NCI-H1930 (cell line): ENCODE measurements at regions not wholly inside any gene's neighbourhood (a gene's known extent, or its start where the extent isn't known, plus 50 kb on each side); places are given as distances from the start of the nearest gene placed in this dataset.

Experiments used
- DNase-seq, 2 experiments: peaks; one replicate each; lab custom pipeline; 2025; lab: John Stamatoyannopoulos, UW

- DNase-seq, result no peak
Observed at GRCh38 chr14:43988989-43989388, 518.1 kb downstream of the FSCB start.

GRCh38 chr14:43983721-43984120 is 523.4 kb downstream of the FSCB start:
- DNase-seq, result no peak

DNA sequence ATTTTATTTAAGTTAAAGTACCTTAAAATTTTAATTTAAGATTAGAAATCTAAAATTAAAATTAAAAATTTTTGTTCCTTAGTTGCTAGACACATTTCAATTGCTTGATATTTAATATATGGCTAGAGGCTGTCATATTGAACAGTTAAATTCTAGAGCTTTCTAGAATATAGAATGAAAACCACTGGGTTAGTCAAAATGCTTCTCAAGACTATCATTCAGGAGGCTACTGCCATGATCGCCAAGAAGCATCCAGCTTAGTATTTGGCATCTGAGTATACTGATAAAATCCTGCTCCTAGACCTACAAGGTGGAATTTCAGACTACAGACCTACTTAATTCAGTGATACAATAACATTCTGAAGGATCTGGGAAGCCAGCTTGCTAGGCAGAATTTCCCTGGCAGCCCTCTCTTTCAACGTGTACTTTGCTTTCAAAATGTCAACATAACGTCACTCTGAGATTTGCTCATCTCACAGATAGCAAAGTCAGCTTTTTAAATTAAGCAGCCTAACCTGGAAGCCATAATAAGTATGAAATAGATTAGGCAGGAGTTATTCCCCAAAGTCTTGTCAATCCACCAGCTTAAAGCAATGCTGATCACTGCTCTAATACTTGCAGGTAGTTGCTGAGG is 525.8 kb downstream of the FSCB start:
- DNase-seq, result no peak

GRCh38 chr14:43956741-43957140 is 550.3 kb downstream of the FSCB start:
- DNase-seq, result no peak

DNA sequence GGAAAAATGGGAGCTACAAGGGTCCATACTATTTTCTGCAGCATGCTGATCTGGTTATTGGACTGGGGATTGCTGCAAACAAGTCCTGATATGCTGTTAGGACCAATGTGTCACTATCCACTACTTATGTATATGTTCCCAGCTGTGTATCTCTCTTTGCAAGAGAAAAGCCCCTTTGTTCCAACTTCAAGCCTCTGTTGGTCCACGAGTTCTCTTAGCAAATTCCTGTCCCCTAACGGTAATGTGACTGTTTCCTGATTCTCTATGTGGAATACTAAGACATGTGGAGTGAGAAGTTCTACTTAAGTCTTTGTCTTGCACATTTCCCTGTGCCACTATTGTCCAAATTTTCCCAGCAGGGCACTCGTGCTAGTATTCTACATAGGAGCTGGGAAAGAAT is 557.7 kb downstream of the FSCB start:
- no peak for DNase-seq

DNA sequence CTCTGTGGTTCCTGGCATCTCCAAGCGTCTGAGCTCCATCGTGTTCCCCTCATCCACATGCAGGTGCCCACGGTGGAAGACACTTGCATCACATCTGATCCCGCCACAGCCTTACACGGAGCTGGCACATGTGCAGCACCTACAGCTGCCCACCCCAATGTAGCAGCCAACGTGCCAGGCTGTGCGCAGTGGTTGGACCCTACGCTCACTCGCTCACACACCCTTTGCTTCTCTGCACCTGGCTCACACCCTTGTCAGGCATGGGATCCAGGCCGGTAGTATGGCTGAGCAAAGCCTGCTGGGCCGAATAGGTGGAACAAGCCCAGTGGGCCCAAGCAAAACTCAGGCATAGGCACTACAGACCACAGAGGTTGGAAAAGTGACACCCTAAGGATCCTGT is 567.2 kb downstream of the FSCB start:
- no peak for DNase-seq

DNA sequence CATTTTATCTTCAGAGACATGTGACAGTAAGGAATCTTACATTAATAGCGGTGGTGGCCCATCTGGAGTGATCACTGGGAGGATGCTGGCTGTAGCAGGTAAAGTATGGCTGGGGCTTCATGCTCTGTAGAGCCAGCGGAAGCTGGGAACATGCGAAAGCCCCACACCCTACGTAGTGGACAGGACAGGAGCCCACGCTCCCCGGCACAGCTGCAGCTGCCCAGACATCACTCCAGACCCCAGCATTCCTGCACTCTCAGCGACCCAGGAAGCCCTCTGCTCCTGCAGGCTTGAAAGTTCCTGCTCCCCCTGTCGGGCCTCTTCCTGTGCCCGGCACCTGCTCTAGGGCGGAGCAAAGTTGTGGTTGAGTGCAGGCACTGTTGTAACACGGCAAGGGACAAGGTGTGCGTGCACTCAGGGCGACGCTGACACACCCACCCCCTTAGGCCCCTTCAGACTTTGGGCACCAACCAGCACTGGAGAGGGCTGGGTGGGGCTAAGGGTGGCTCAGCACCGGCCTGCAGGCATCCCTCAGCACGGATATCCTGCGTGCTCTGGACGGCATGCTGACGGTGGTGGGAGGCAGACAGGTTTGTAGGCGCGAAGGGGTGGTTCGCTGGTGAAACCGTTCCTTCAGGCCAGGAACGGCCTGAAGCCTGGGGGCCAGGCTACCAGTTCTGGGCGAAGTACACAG is 568.3 kb downstream of the FSCB start:
- DNase-seq, result no peak

GRCh38 chr14:43937001-43937400 is 570.1 kb downstream of the FSCB start:
- DNase-seq, result no peak

DNA sequence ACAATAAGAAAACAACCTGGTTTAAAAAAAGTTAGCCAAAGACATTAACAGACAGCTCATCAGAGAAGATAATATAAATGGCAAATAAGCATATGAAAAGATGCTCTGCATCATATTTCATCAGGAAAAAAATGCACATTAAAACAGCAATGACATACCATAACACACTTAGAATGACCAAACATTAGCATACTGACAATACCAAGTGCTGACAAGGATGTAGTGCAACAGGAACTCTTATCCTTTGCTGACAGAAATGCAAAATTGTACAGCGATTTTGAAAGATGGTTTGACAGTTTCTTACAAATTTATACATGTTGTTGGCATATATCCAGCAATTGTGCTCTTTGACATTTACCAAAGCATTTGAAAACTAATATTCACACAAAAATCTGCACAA is 573.0 kb downstream of the FSCB start:
- DNase-seq, result no peak

DNA sequence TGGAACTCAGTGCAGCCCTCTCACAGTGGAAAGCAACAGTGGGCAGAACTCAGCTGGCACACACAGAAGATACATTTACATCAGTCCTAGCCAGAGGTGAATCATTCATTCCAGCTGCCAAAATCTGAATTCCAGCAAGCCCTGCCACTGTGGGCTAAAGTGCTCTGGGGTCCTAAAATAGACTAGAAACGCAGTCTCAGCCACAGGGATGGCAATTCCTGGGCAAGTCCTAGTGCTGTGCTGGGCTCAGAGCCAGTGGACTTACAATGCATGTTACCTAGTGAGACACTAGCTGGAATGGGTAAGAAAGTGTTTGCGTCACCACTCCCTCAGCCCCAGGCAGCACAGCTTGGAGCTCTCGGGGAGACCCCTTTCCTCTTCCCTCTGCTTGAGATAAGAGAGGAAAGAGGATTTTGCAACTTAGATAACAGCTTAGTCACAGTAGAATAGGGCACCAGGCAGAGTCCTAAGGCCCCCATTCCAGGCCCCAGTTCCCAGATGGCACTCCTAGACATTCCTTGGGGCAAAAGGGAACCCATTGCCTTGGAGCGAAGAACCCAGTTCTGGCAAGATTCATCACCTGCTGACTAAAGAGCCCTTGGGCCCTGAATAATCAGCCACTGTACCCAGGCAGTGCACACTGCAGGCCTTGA is 592.9 kb downstream of the FSCB start:
- no peak for DNase-seq

DNA sequence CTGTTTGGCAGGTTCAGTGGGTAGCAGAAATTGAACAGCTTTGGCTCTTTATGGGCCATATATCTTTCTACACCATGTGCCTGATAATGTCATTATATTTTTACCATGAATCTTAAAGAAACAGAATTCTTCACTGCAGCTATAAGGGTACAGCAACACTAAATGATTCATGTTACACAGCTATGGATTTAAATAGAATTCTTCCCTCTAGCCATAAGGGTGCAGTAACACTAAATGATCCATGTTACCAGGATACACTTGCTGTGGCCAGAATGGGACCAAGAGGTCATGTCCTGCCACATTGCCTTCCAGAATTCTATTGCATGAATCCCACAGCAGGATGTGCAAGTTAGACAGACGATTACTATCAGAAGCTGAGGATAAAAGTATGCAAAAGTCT is 603.9 kb downstream of the FSCB start:
- no peak for DNase-seq

DNA sequence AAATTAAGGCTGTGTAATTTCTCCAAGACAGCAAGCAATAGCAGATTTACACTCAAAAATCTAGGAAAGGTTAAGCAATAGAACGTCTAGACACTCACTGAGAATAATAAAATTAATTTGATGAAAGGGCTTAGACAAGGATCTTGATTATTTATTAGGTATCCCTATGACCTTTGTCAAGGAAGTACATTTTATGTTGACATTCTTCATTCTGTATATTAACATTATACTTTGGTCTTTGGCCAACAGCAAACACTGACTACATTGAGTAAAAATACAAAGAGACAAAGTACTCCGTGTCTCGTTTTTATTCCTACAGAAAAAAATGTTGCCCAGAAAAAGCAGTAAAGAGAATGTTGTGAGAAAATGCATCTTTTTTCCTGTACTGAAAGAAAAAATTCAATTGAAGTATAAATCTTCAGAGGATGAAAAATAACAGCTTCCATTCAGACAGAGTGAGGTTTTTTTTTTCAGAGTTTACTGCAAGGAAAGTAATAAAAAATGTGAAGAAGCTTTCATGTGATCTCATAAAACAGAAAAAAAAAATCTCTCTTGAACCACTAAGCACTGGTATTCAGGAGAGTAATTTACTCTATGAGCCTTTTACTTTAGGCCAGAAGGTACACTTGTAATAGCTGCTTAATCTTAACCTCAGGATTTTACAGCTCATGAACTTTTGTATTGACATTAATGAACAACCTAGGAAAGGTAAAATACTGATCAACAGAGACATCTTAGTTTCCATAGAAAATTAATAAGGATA is 605.0 kb downstream of the FSCB start:
- DNase-seq, result no peak

DNA sequence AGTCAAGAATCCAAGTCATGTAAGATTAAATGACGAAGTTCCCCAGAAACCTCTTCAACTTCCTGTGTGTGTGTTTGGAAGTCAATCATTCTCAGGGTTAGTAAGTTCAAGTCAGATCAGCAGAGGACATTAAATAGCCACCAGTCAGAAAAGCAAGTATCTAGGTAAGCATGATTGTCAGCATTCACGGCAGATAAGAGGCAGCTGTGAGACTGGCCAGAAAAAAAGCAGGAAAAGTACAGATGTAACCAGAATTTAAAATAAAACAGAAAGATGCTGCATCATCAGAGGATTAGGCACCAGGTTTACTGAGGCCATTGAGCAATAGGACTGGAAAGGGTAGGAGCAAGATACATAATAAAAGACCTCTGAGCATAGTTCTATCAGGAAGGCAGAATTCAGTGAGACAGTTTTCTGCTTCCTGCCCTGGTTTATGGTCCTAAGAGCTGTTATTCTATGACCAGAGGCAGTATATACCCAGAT is 606.9 kb downstream of the FSCB start:
- no peak for DNase-seq

GRCh38 chr14:43898687-43899086 is 608.4 kb downstream of the FSCB start:
- DNase-seq, result no peak

DNA sequence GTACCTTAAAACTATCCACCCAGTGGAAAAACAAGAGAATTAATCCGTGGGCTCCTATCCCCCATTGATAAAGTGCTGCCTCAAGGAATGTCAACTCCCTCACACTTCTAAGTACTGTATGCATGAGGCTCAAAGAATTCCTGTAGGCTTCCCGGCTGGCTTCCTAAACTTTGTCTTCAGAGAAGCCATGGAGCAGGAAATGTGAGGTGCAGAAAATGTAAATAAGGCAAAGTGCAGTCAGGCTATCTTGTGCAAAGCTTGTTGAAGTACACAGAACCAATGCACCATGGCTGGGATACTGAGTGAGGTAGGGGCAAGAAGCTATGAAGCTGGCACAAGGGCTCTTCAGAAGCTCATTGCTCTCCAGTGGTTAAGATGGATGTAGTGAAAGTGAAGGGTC is 611.0 kb downstream of the FSCB start:
- DNase-seq, result no peak

- no peak for DNase-seq
Observed at GRCh38 chr14:43894534-43894933, 612.5 kb downstream of the FSCB start.

DNA sequence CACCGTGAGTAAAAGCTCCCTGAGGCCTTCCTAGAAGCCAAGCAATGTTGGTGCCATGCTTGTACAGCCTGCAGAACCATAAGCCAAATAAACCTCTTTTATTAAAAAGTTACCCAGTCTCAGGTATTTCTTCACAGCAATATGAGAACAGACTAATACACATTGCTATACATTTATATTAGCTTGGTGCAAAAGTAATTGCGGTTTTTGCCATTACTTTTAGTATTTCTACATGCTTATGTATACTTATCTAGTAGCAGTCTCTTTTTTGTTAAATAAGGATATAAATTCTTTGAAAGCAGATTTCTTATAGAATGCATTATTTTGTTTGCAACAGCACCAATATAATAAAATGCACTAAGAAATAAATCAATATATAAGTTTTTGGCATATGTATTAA is 619.6 kb downstream of the FSCB start:
- no peak for DNase-seq

DNA sequence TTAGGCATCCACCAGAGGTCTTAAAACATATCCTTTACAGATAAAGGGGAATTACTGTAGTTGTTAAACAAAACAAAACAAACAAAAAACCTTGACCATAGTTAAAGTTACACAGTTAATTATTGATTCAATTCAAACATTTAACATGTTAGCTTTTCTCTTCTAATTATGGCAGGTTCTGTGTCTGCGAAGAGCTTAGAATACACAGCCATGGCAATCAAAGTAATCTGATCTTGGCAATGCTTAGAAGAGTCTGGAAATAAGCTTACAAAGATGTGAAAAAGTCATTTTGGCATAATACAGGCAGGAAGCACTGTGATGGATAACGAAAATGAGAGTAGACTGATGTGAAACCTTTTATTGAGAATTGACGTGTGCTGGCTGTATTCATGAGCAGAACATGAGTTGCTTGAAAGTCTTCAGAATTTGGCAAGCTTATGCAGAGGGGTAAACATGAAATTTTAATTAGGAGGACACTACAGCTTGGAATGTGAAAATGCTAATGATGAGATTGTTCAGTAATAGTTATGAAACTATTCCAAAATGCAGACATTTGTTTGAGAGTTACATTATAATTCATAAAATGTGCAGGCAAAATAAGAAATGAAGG is 629.6 kb downstream of the FSCB start:
- no peak for DNase-seq

DNA sequence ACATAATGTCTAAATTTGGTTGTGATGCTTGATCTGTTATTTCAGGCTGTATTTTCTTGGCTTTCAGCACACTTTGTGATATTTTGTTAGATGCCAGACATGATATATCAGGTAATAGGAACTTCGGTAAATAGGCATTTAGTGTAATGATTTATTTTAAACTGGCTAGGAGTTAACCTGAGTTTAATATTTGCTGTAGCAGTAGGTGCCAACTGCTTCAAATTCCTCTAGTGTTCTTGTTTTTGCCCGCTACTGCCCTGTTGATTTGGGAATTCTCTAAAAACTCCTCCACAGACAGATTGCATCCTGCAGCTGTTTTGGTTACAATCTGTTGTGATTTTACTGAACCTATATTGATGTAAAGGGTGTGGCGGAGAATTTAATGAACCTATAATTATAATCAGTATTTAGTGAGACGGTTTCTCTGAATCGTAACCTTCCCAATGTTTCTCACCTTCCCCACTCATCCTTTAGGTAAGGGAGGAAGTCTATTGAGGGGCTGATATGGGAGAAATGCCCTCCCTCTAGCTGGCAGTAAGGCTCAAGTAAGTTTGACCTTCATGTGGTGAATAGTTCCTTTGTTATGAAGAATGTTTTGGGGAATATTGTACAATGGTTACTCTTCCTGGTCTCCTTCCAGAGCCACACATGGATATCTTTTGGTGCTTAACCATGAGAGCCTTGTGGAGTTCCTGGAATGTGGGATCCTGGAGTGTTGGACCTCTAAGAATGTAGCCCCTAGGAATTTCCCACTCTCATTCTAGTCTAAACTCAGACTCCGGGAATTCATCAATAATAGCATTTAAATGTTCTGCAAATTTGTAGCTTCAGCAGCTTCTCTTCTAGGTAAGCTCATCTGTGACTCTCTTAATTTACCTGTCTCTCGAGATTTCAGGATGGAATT is 634.1 kb downstream of the FSCB start:
- no peak for DNase-seq

GRCh38 chr14:43872222-43872621 is 634.9 kb downstream of the FSCB start:
- DNase-seq, result no peak

GRCh38 chr14:43858981-43859380 is 648.1 kb downstream of the FSCB start:
- no peak for DNase-seq
